HEK293T (cell line): ENCODE measurements at regions not wholly inside any gene's neighbourhood (a gene's known extent, or its start where the extent isn't known, plus 50 kb on each side); places are given as distances from the start of the nearest gene placed in this dataset.

Experiments
- ARNT ChIP-seq: fragments of 450-650 bp; IDR thresholded peaks from 2 replicates; pipeline ENCODE4 v1.6.1; 2017; ENCODE audit warnings: mild to moderate bottlenecking
- BHLHE40 ChIP-seq: fragments of 450-650 bp; IDR thresholded peaks from 2 replicates; pipeline ENCODE4 v1.6.1; 2016; ENCODE audit warnings: mild to moderate bottlenecking, moderate library complexity, borderline replicate concordance
- CTBP1 ChIP-seq: fragments of 450-650 bp; IDR thresholded peaks from 2 replicates; pipeline ENCODE4 v1.6.1; 2016; ENCODE audit warnings: borderline replicate concordance
- ELF4 ChIP-seq: fragments of 450-650 bp; IDR thresholded peaks from 2 replicates; pipeline ENCODE4 v1.6.1; 2017; ENCODE audit warnings: antibody characterized with exemption
- FOXA1 ChIP-seq: fragments of 450-650 bp; IDR thresholded peaks from 2 replicates; pipeline ENCODE4 v1.6.1; 2016; ENCODE audit warnings: mild to moderate bottlenecking
- FOXM1 ChIP-seq: fragments of 450-650 bp; IDR thresholded peaks from 2 replicates; pipeline ENCODE4 v1.6.1; 2017; ENCODE audit warnings: mild to moderate bottlenecking, borderline replicate concordance
- HDGF ChIP-seq: fragments of 450-650 bp; IDR thresholded peaks from 2 replicates; pipeline ENCODE4 v1.6.1; 2017; ENCODE audit warnings: antibody characterized with exemption, borderline replicate concordance
- LEF1 ChIP-seq: fragments of 450-650 bp; IDR thresholded peaks from 2 replicates; pipeline ENCODE4 v1.6.1; 2017; ENCODE audit warnings: mild to moderate bottlenecking, borderline replicate concordance
- NFRKB ChIP-seq: fragments of 450-650 bp; IDR thresholded peaks from 2 replicates; pipeline ENCODE4 v1.6.1; 2016; ENCODE audit warnings: mild to moderate bottlenecking, moderate library complexity
- SP1 ChIP-seq: fragments of 450-650 bp; IDR thresholded peaks from 2 replicates; pipeline ENCODE4 v1.6.1; 2017
- SUZ12 ChIP-seq: fragments of 450-650 bp; IDR thresholded peaks from 2 replicates; pipeline ENCODE4 v1.6.1; 2016; ENCODE audit warnings: mild to moderate bottlenecking
- ZNF384 ChIP-seq: fragments of 450-650 bp; IDR thresholded peaks from 2 replicates; pipeline ENCODE4 v1.6.1; 2016

- TF ChIP-seq FOXA1 (no peak), ARNT (no peak), ZNF384 (no peak), SP1 (no peak), FOXM1 (no peak), BHLHE40 (no peak), LEF1 (no peak), NFRKB (no peak), ELF4 (no peak), CTBP1 (no peak), HDGF (no peak), SUZ12 (no peak)
Measured at GRCh38 chr1:83115785-83116184, 883.1 kb downstream of the TTLL7 start.
